HEK293T (cell line): ENCODE measurements at regions not wholly inside any gene's neighbourhood (a gene's known extent, or its start where the extent isn't known, plus 50 kb on each side); places are given as distances from the start of the nearest gene placed in this dataset.

Experiments used
- CTBP1 ChIP-seq: fragments of 450-650 bp; IDR thresholded peaks from 2 replicates; pipeline ENCODE4 v1.6.1; 2016; ENCODE audit warnings: borderline replicate concordance
- ELF4 ChIP-seq: fragments of 450-650 bp; IDR thresholded peaks from 2 replicates; pipeline ENCODE4 v1.6.1; 2017; ENCODE audit warnings: antibody characterized with exemption
- FOXK2 ChIP-seq: fragments of 450-650 bp; IDR thresholded peaks from 2 replicates; pipeline ENCODE4 v1.6.1; 2016; ENCODE audit warnings: mild to moderate bottlenecking
- LEF1 ChIP-seq: fragments of 450-650 bp; IDR thresholded peaks from 2 replicates; pipeline ENCODE4 v1.6.1; 2017; ENCODE audit warnings: mild to moderate bottlenecking, borderline replicate concordance
- NFRKB ChIP-seq: fragments of 450-650 bp; IDR thresholded peaks from 2 replicates; pipeline ENCODE4 v1.6.1; 2016; ENCODE audit warnings: mild to moderate bottlenecking, moderate library complexity
- PKNOX1 ChIP-seq: fragments of 450-650 bp; IDR thresholded peaks from 2 replicates; pipeline ENCODE4 v1.6.1; 2016
- SUZ12 ChIP-seq: fragments of 450-650 bp; IDR thresholded peaks from 2 replicates; pipeline ENCODE4 v1.6.1; 2016; ENCODE audit warnings: mild to moderate bottlenecking

- TF ChIP-seq ELF4: no peak
- no peak for TF ChIP-seq FOXK2
- no peak for TF ChIP-seq SUZ12
- TF ChIP-seq CTBP1: no peak
- no peak for TF ChIP-seq LEF1
- TF ChIP-seq PKNOX1: no peak
- TF ChIP-seq NFRKB: no peak
Measured at GRCh38 chr13:88314496-88314895, 643.3 kb downstream of the SLITRK5 start.
